Stimulated activated CD4-positive, alpha-beta T cell treated with anti-CD3 and anti-CD28 coated beads, TNF-alpha, amount 100 ng/mL, for 48 hours (primary cell): ENCODE measurements at regions not wholly inside any gene's neighbourhood (a gene's known extent, or its start where the extent isn't known, plus 50 kb on each side); places are given as distances from the start of the nearest gene placed in this dataset.
"Not testable (repeated sequence)": the region's sequence is repeated elsewhere in the genome, so short reads cannot be mapped to it uniquely, and the experiment has no call there.

ENCODE experiments used
- DNase-seq, 3 donors: peaks; one replicate each; pipeline ENCODE4 v3.0.0-alpha.2; 2020; ENCODE audit warnings: low read depth in 3 of 3

- DNase-seq, result no peak
Observed at GRCh38 chr6:56839533-56840183, 115.2 kb upstream of the BEND6 start.

GRCh38 chr6:56838965-56839364, 115.9 kb upstream of the BEND6 start:
- no peak for DNase-seq

- no peak for DNase-seq
Observed at GRCh38 chr6:56838016-56838555, 116.8 kb upstream of the BEND6 start.

- DNase-seq, result no peak
Observed at GRCh38 chr6:56837322-56837894, 117.5 kb upstream of the BEND6 start.

GRCh38 chr6:56835612-56836011, 119.3 kb upstream of the BEND6 start:
- no peak for DNase-seq

GRCh38 chr6:56833873-56834272, 121.0 kb upstream of the BEND6 start:
- no peak for DNase-seq

GRCh38 chr6:56833127-56833791, 121.6 kb upstream of the BEND6 start:
- DNase-seq, result no peak

GRCh38 chr6:56832225-56832624, 122.7 kb upstream of the BEND6 start:
- no peak for DNase-seq

GRCh38 chr6:56831334-56831733, 123.6 kb upstream of the BEND6 start:
- no peak for DNase-seq

- DNase-seq, result no peak
Observed at GRCh38 chr6:56827908-56828649, 126.8 kb upstream of the BEND6 start.

- DNase-seq, result not testable (repeated sequence)
Observed at GRCh38 chr6:56824431-56824830, 130.5 kb upstream of the BEND6 start.

- DNase-seq, result no peak
Observed at GRCh38 chr6:56821005-56821432, 133.9 kb upstream of the BEND6 start.

GRCh38 chr6:56820060-56820459, 134.8 kb upstream of the BEND6 start:
- no peak for DNase-seq

- DNase-seq, result no peak
Observed at GRCh38 chr6:56819604-56820003, 135.3 kb upstream of the BEND6 start.

GRCh38 chr6:56816370-56816769, 138.5 kb upstream of the BEND6 start:
- no peak for DNase-seq

- no peak for DNase-seq
Observed at GRCh38 chr6:56815436-56815835, 139.5 kb upstream of the BEND6 start.

GRCh38 chr6:56814802-56815201, 140.1 kb upstream of the BEND6 start:
- DNase-seq, result no peak

- no peak for DNase-seq
Observed at GRCh38 chr6:56814308-56814707, 140.6 kb upstream of the BEND6 start.

- DNase-seq, result not testable (repeated sequence)
Observed at GRCh38 chr6:56812851-56813250, 142.1 kb upstream of the BEND6 start.

- DNase-seq, result no peak
Observed at GRCh38 chr6:56808871-56809359, 146.0 kb upstream of the BEND6 start.

GRCh38 chr6:56807989-56808337, 146.9 kb upstream of the BEND6 start:
- DNase-seq, result no peak

GRCh38 chr6:56807326-56807988, 147.4 kb upstream of the BEND6 start:
- DNase-seq, result no peak
